OCI-LY3 (cell line): ENCODE measurements at regions not wholly inside any gene's neighbourhood (a gene's known extent, or its start where the extent isn't known, plus 50 kb on each side); places are given as distances from the start of the nearest gene placed in this dataset.
A peak's percentile ranks its signal among the peaks of the same experiment; 100 is the strongest.

ENCODE experiments used
- H2AFZ ChIP-seq: fragments of 200-600, 300-600 bp; shearing (Covaris generic); 2 replicates; pipeline ENCODE4 v1.6.0; 2014; ENCODE audit warnings: antibody characterized with exemption, low read depth, low read length
- H3K27ac ChIP-seq: fragments of 200-600, 300-600 bp; sonication (generic); 2 replicates; pipeline ENCODE4 v1.5.1; 2014; ENCODE audit warnings: mild to moderate bottlenecking, low read length, moderate library complexity, mixed read lengths
- H3K27me3 ChIP-seq: fragments of 200-600, 300-600 bp; sonication (generic); 2 replicates; pipeline ENCODE4 v1.6.1; 2014; ENCODE audit warnings: low read depth, low read length, mixed read lengths
- H3K36me3 ChIP-seq: fragments of 200-600, 300-600 bp; sonication (generic); replicated peaks from 2 replicates; pipeline ENCODE3; 2014; ENCODE audit warnings: low read depth, low read length, mixed read lengths
- H3K4me1 ChIP-seq: fragments of 300-600, 200-600 bp; sonication (generic); 2 replicates; pipeline ENCODE4 v1.6.1; 2014; ENCODE audit warnings: low read length, mixed read lengths
- H3K4me2 ChIP-seq: fragments of 200-600, 300-600 bp; sonication (generic); 2 replicates; pipeline ENCODE4 v1.6.1; 2014; ENCODE audit warnings: low read length, mixed read lengths
- H3K4me3 ChIP-seq: fragments of 300-600, 200-600 bp; sonication (generic); 2 replicates; pipeline ENCODE4 v1.5.1; 2014; ENCODE audit warnings: antibody characterized with exemption, mild to moderate bottlenecking, low read length, moderate library complexity
- H3K79me2 ChIP-seq: fragments of 300-600, 200-600 bp; shearing (Covaris generic); 2 replicates; pipeline ENCODE4 v1.6.1; 2014; ENCODE audit warnings: mild to moderate bottlenecking, low read length, mixed read lengths
- H3K9ac ChIP-seq: fragments of 300-600, 200-600 bp; shearing (Covaris generic); 2 replicates; pipeline ENCODE4 v1.6.0; 2014; ENCODE audit warnings: mild to moderate bottlenecking, low read length, moderate library complexity
- H3K9me3 ChIP-seq: fragments of 200-600, 300-600 bp; shearing (Covaris generic); 2 replicates; pipeline ENCODE4 v1.6.1; 2014; ENCODE audit warnings: low read length, mixed read lengths; ENCODE audit not compliant: insufficient read depth
- H4K20me1 ChIP-seq: fragments of 200-600, 300-600 bp; sonication (generic); 2 replicates; pipeline ENCODE4 v1.6.1; 2016; ENCODE audit warnings: low read length, mixed read lengths; ENCODE audit not compliant: insufficient read depth
- EZH2phosphoT487 ChIP-seq: fragments of 200-600 bp; shearing (Covaris generic); IDR thresholded peaks from 2 replicates; pipeline ENCODE4 v1.6.1; 2018; ENCODE audit warnings: antibody characterized with exemption, mixed run types, low read depth
- TF ChIP-seq, protein P1 (sequence below): fragments of 200-600, 300-600 bp; sonication (generic); IDR thresholded peaks from 2 replicates; pipeline ENCODE4 v1.5.1; 2014; ENCODE audit warnings: antibody characterized with exemption, low read length, low read depth

DNA sequence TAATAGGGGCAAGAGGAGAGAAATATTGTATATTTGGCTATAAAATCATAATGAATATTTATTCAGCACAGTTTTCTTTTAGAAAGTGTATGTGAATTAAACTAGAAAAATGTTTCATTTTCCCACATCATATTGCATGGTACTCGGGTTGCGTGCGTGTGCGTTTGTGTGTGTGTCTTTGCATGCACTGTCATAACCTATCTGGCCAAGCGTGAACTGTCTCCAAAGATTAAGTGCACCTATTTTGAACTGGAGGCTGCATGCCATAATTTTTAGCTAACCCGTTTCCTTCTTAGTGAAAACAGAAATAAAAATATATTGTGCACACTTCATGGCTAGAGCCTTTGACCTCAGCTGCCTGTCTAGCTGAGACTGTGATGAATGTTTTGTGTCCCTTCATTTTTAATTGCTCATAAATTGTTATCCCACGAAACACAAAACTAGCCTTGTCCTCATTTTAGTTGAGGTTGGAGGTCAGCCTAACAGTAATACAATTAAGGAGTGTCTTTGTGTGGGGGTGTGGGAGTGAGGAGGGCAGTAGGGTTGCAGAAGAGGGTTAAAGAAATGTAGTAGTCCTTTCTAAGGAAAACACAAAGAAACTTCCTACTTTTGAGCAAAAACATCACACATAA, 336.1 kb upstream of the POU3F2 start:
- no peak overlapping the region for H3K27ac ChIP-seq
- no peak overlapping the region for H3K4me3 ChIP-seq
- no peaks in the 10 kb centered on the region for H3K9me3 ChIP-seq
- no peaks in the 10 kb centered on the region for H4K20me1 ChIP-seq
- no peak overlapping the region for H3K4me2 ChIP-seq
- H3K9ac ChIP-seq = no peak overlapping the region
- no peaks in the 10 kb centered on the region for H3K27me3 ChIP-seq
- H3K4me1 ChIP-seq = no peaks in the 10 kb centered on the region
- TF ChIP-seq EZH2phosphoT487 = no peak
- TF ChIP-seq, protein P1, sequence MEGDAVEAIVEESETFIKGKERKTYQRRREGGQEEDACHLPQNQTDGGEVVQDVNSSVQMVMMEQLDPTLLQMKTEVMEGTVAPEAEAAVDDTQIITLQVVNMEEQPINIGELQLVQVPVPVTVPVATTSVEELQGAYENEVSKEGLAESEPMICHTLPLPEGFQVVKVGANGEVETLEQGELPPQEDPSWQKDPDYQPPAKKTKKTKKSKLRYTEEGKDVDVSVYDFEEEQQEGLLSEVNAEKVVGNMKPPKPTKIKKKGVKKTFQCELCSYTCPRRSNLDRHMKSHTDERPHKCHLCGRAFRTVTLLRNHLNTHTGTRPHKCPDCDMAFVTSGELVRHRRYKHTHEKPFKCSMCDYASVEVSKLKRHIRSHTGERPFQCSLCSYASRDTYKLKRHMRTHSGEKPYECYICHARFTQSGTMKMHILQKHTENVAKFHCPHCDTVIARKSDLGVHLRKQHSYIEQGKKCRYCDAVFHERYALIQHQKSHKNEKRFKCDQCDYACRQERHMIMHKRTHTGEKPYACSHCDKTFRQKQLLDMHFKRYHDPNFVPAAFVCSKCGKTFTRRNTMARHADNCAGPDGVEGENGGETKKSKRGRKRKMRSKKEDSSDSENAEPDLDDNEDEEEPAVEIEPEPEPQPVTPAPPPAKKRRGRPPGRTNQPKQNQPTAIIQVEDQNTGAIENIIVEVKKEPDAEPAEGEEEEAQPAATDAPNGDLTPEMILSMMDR = no peak
- H2AFZ ChIP-seq = no peak overlapping the region
- H3K36me3 ChIP-seq = no peaks in the 10 kb centered on the region
- no peaks in the 10 kb centered on the region for H3K79me2 ChIP-seq

DNA sequence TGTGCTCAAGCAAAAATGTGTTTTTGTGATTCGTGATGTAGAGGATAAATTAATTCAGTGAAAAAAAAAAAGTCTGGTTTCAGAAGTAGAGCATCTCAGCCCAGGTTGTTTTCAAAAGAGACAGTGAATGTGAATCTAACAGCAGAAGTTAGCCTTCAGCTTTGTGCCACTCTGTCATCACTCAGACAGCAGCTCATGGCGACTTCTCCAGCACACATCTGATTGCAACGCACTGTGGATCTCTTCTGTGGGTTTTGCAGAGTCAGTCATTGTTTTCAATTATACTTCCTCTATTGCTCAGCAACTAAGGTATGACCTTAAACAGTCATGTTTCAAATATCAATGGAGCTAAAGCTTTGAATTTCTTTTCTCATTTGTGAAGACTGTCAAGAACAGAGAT, 335.5 kb upstream of the POU3F2 start:
- Histone ChIP-seq H3K27me3 (no peaks in the 10 kb centered on the region), H3K79me2 (no peaks in the 10 kb centered on the region), H3K9me3 (no peaks in the 10 kb centered on the region), H3K4me3 (no peak overlapping the region), H3K27ac (no peak overlapping the region), H3K36me3 (no peaks in the 10 kb centered on the region), H3K4me1 (no peaks in the 10 kb centered on the region), H4K20me1 (no peaks in the 10 kb centered on the region), H2AFZ (no peak overlapping the region), H3K4me2 (no peak overlapping the region), H3K9ac (no peak overlapping the region)
- TF ChIP-seq EZH2phosphoT487 = no peak
- TF ChIP-seq, protein P1 = no peak

DNA sequence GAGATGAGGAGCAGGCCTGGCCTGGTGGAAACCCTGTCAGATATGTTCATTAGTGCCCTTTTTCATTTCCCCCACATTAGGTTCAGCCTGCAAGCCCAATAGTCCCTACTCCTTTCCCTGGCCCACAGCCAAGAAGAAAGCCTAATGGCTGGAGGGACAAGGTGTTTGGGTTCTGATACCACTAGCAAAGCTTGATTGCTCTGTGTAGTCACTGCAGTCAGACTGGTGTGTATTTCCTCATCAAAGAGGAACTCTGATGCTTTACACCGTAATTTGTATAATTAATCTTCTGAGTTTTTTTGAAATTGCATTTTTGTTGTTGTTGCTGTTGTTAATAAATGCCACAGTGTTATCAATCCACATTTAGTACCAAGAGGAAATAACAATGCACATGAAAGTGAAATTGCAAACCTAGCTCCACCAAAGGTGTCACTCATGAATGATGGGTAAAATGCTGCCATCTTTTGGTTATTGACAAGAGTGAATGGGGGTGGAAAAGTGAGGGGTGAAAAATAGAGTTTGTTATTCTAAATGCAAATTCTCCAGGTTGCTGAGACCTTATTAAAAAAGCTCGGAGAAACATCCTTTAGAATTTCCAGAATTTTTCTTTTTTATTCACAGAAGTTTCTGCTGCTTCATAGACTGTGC, 320.2 kb upstream of the POU3F2 start:
- Histone ChIP-seq H3K79me2 (no peaks in the 10 kb centered on the region), H3K4me1 (no peaks in the 10 kb centered on the region), H3K27me3 (no peaks in the 10 kb centered on the region), H3K4me3 (no peak overlapping the region), H4K20me1 (no peaks in the 10 kb centered on the region), H2AFZ (no peak overlapping the region), H3K9me3 (no peaks in the 10 kb centered on the region), H3K36me3 (no peaks in the 10 kb centered on the region), H3K4me2 (peak overlapping the region; percentile 23; the same call in 1 of the 2 replicates), H3K27ac (no peak overlapping the region), H3K9ac (no peak overlapping the region)
- TF ChIP-seq, protein P1 = peak; percentile 49
- no peak for TF ChIP-seq EZH2phosphoT487

DNA sequence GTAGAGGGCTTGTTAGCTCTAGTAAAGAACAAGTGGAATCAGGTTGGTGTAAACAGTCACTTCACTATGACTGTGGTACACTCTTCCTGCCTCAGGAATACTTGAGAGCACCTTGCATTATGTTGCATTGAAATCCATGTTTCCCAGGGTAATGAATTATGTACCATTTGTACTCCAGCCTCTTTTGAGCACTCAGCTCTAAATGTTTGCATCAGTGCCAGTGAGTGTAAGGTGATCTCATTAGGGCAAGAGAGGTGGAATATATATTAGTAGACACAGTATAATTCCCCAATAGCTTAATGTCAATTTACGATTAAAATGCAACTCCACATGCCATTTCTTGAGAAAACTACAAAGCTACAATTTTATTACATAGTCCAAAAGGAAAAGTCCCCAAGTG, 319.6 kb upstream of the POU3F2 start:
- TF ChIP-seq EZH2phosphoT487 = no peak
- TF ChIP-seq, protein P1 = no peak
- no peaks in the 10 kb centered on the region for H3K9me3 ChIP-seq
- no peak overlapping the region for H3K4me3 ChIP-seq
- H3K4me2 ChIP-seq = no peak overlapping the region
- no peak overlapping the region for H2AFZ ChIP-seq
- no peaks in the 10 kb centered on the region for H4K20me1 ChIP-seq
- H3K4me1 ChIP-seq = no peaks in the 10 kb centered on the region
- no peaks in the 10 kb centered on the region for H3K79me2 ChIP-seq
- no peaks in the 10 kb centered on the region for H3K36me3 ChIP-seq
- no peaks in the 10 kb centered on the region for H3K27me3 ChIP-seq
- H3K9ac ChIP-seq = no peak overlapping the region
- H3K27ac ChIP-seq = no peak overlapping the region
